ENCODE measurements at regions not wholly inside any gene's neighbourhood (a gene's known extent, or its start where the extent isn't known, plus 50 kb on each side); places are given as distances from the start of the nearest gene placed in this dataset.

- Histone ChIP-seq H3K79me2 (ENCODE audit: insufficient read depth, low read depth, low read length) (no peaks in the 10 kb centered on the region), H3K4me1 (ENCODE audit: insufficient read depth, low read length, poor library complexity, severe bottlenecking) (peaks cover 6% of the 10 kb centered on the region), H3K4me2 (ENCODE audit: low read length) (no peak overlapping the region), H4K20me1 (ENCODE audit: insufficient read depth, low read length) (no peaks in the 10 kb centered on the region), H3K4me3 (ENCODE audit: low read depth, low read length, poor library complexity, severe bottlenecking) (no peak overlapping the region), H2AFZ (ENCODE audit: low read length) (no peak overlapping the region), H3K9me3 (ENCODE audit: low read length) (peaks cover 17% of the 10 kb centered on the region), H3K36me3 (ENCODE audit: insufficient read depth, low read length) (no peaks in the 10 kb centered on the region), H3K9me2 (ENCODE audit: insufficient read depth, low read length) (no peaks in the 10 kb centered on the region), H3K27ac (ENCODE audit: low read depth, low read length, poor library complexity, severe bottlenecking) (no peak overlapping the region)
- intact Hi-C loops (cut with micrococcal nuclease; ENCODE audit: unreplicated experiment), result no loop called here
- no TSS peak for BruUV-seq (replicated peaks)
- TF ChIP-seq EZH2phosphoT487 (IDR thresholded peaks at IDR 0.05; ENCODE audit: borderline replicate concordance, low read depth, low read length), result no peak
- TF ChIP-seq CTCF (conservative IDR thresholded peaks at IDR 0.05; ENCODE audit: low read length), result no peak
- ChIA-PET CTCF (ENCODE audit: unreplicated experiment) (interaction anchor here (0.6 to 1.0 kb wide), 2 partner anchors 17 to 236 kb away, joined by 3 read pairs; no protein-coding TSS in a partner anchor), POLR2A (no interaction called here)
- DNase-seq (ENCODE audit: low spot score), result no peak
Observed at GRCh38 chr17:83150369-83151055, 71.1 kb downstream of the METRNL start.

- ChIA-PET CTCF (ENCODE audit: unreplicated experiment) (no interaction called here), POLR2A (no interaction called here)
- Histone ChIP-seq H3K4me2 (ENCODE audit: low read length) (no peak overlapping the region), H3K27ac (ENCODE audit: low read depth, low read length, poor library complexity, severe bottlenecking) (no peak overlapping the region), H3K9me3 (ENCODE audit: low read length) (peaks cover 14% of the 10 kb centered on the region), H3K4me3 (ENCODE audit: low read depth, low read length, poor library complexity, severe bottlenecking) (no peak overlapping the region), H3K4me1 (ENCODE audit: insufficient read depth, low read length, poor library complexity, severe bottlenecking) (peaks cover 6% of the 10 kb centered on the region), H3K36me3 (ENCODE audit: insufficient read depth, low read length) (no peaks in the 10 kb centered on the region), H3K9me2 (ENCODE audit: insufficient read depth, low read length) (no peaks in the 10 kb centered on the region), H3K79me2 (ENCODE audit: insufficient read depth, low read depth, low read length) (no peaks in the 10 kb centered on the region), H4K20me1 (ENCODE audit: insufficient read depth, low read length) (no peaks in the 10 kb centered on the region), H2AFZ (ENCODE audit: low read length) (no peak overlapping the region)
- BruUV-seq (replicated peaks), result no TSS peak
- no peak for DNase-seq (ENCODE audit: low spot score)
- no peak for TF ChIP-seq EZH2phosphoT487 (IDR thresholded peaks at IDR 0.05; ENCODE audit: borderline replicate concordance, low read depth, low read length)
- TF ChIP-seq CTCF (conservative IDR thresholded peaks at IDR 0.05; ENCODE audit: low read length), result no peak
- intact Hi-C loops (cut with micrococcal nuclease; ENCODE audit: unreplicated experiment), result no loop called here
Observed at GRCh38 chr17:83151056-83151441, 71.6 kb downstream of the METRNL start.

GRCh38 chr17:83151442-83152226 lies 72.2 kb downstream of the METRNL start:
- H3K27ac ChIP-seq (ENCODE audit: low read depth, low read length, poor library complexity, severe bottlenecking), result no peak overlapping the region
- intact Hi-C loops (cut with micrococcal nuclease; ENCODE audit: unreplicated experiment), result no loop called here
- BruUV-seq (replicated peaks), result no TSS peak

More at GRCh38 chr17:83151442-83152226, 72.2 kb downstream of the METRNL start:
- Histone ChIP-seq H3K36me3 (ENCODE audit: insufficient read depth, low read length) (no peaks in the 10 kb centered on the region), H4K20me1 (ENCODE audit: insufficient read depth, low read length) (no peaks in the 10 kb centered on the region), H3K4me3 (ENCODE audit: low read depth, low read length, poor library complexity, severe bottlenecking) (no peak overlapping the region), H2AFZ (ENCODE audit: low read length) (no peak overlapping the region), H3K4me1 (ENCODE audit: insufficient read depth, low read length, poor library complexity, severe bottlenecking) (peaks cover 6% of the 10 kb centered on the region), H3K4me2 (ENCODE audit: low read length) (no peak overlapping the region), H3K79me2 (ENCODE audit: insufficient read depth, low read depth, low read length) (no peaks in the 10 kb centered on the region), H3K9me3 (ENCODE audit: low read length) (peaks cover 8% of the 10 kb centered on the region), H3K9me2 (ENCODE audit: insufficient read depth, low read length) (no peaks in the 10 kb centered on the region)
- DNase-seq (ENCODE audit: low spot score), result no peak
- ChIA-PET CTCF (ENCODE audit: unreplicated experiment) (no interaction called here), POLR2A (interaction anchor here (0.6 kb wide), 1 partner anchor 371 kb away, joined by 4 read pairs; no protein-coding TSS in a partner anchor)
- TF ChIP-seq CTCF (conservative IDR thresholded peaks at IDR 0.05; ENCODE audit: low read length) (no peak), EZH2phosphoT487 (IDR thresholded peaks at IDR 0.05; ENCODE audit: borderline replicate concordance, low read depth, low read length) (no peak)

Measured in OCI-LY7 (cell line).